GM19351 (cell line): ENCODE measurements at regions not wholly inside any gene's neighbourhood (a gene's known extent, or its start where the extent isn't known, plus 50 kb on each side); places are given as distances from the start of the nearest gene placed in this dataset.

Experiments used
- ATAC-seq: cut with Tn5 transposase; IDR thresholded peaks from one replicate; pipeline ENCODE4 v1.9.1; 2021; ENCODE audit warnings: mild to moderate bottlenecking, moderate library complexity; ENCODE audit not compliant: unreplicated experiment

- ATAC-seq, result no peak
Measured at GRCh38 chr1:106756752-106757151, 299.7 kb upstream of the PRMT6 start.

GRCh38 chr1:106768077-106768476 is 288.4 kb upstream of the PRMT6 start:
- no peak for ATAC-seq

GRCh38 chr1:106768501-106768900 is 288.0 kb upstream of the PRMT6 start:
- ATAC-seq, result no peak

- no peak for ATAC-seq
Measured at GRCh38 chr1:106773206-106773605, 283.3 kb upstream of the PRMT6 start.

GRCh38 chr1:106780066-106780465 is 276.4 kb upstream of the PRMT6 start:
- ATAC-seq, result no peak

GRCh38 chr1:106780806-106781569 is 275.5 kb upstream of the PRMT6 start:
- no peak for ATAC-seq

GRCh38 chr1:106785176-106785575 is 271.3 kb upstream of the PRMT6 start:
- ATAC-seq, result no peak

- no peak for ATAC-seq
Measured at GRCh38 chr1:106787520-106787919, 269.0 kb upstream of the PRMT6 start.

- ATAC-seq, result no peak
Measured at GRCh38 chr1:106789686-106790085, 266.8 kb upstream of the PRMT6 start.

- ATAC-seq, result no peak
Measured at GRCh38 chr1:106791041-106791440, 265.4 kb upstream of the PRMT6 start.

GRCh38 chr1:106793651-106794050 is 262.8 kb upstream of the PRMT6 start:
- no peak for ATAC-seq

- no peak for ATAC-seq
Measured at GRCh38 chr1:106798991-106799390, 257.5 kb upstream of the PRMT6 start.

- no peak for ATAC-seq
Measured at GRCh38 chr1:106802181-106802580, 254.3 kb upstream of the PRMT6 start.

- ATAC-seq, result no peak
Measured at GRCh38 chr1:106814418-106814817, 242.1 kb upstream of the PRMT6 start.

- ATAC-seq, result no peak
Measured at GRCh38 chr1:106817575-106817974, 238.9 kb upstream of the PRMT6 start.

GRCh38 chr1:106831511-106831910 is 225.0 kb upstream of the PRMT6 start:
- ATAC-seq, result no peak

- peak; percentile 94 for ATAC-seq
Measured at GRCh38 chr1:106836708-106837107, 219.8 kb upstream of the PRMT6 start.

- ATAC-seq, result no peak
Measured at GRCh38 chr1:106843518-106843917, 213.0 kb upstream of the PRMT6 start.

- peak; percentile 60 for ATAC-seq
Measured at GRCh38 chr1:106846656-106847055, 209.8 kb upstream of the PRMT6 start.

GRCh38 chr1:106861110-106861509 is 195.4 kb upstream of the PRMT6 start:
- no peak for ATAC-seq

- ATAC-seq, result no peak
Measured at GRCh38 chr1:106868828-106869227, 187.6 kb upstream of the PRMT6 start.

- peak; percentile 83 for ATAC-seq
Measured at GRCh38 chr1:106875622-106876021, 180.9 kb upstream of the PRMT6 start.

- ATAC-seq, result peak; percentile 75
Measured at GRCh38 chr1:106876384-106876783, 180.1 kb upstream of the PRMT6 start.
